SK-N-SH (cell line): ENCODE measurements at regions not wholly inside any gene's neighbourhood (a gene's known extent, or its start where the extent isn't known, plus 50 kb on each side); places are given as distances from the start of the nearest gene placed in this dataset.

Source experiments
- CTCF ChIA-PET: fragments of 300-600, 350-600 bp; formaldehyde crosslinking; extraction: SDS; loops from one replicate; lab custom pipeline; 2021; lab: Yijun Ruan, JAX
- POLR2A ChIA-PET: fragments of 350-600 bp; sonication (Branson Sonifier 250); formaldehyde crosslinking; extraction: SDS; loops from one replicate; lab custom pipeline; 2020; ENCODE audit warnings: antibody characterized with exemption, inconsistent platforms; lab: Yijun Ruan, JAX
- DNase-seq: peaks from one replicate; pipeline ENCODE4 v3.0.0; 2012
- H2AFZ ChIP-seq: fragments of 200-600 bp; sonication (generic); 2 replicates; pipeline ENCODE4 v1.8.1; 2016; ENCODE audit warnings: antibody characterized with exemption, mild to moderate bottlenecking, low read depth
- H3F3A ChIP-seq: fragments of 200-600 bp; sonication (generic); replicated peaks from 2 replicates; pipeline ENCODE3; 2016; ENCODE audit warnings: antibody characterized with exemption, mild to moderate bottlenecking; ENCODE audit not compliant: insufficient read depth
- H3K27ac ChIP-seq, 2 experiments: fragments of 200-500 bp in 1 of 2; fragments of 200-600 bp in 1 of 2; sonication (Bioruptor generic) in 1 of 2; sonication (generic), shearing (Covaris generic) in 1 of 2; 2 replicates each; pipeline versions ENCODE4 v1.5.1 to v1.6.1; 2014 to 2016; ENCODE audit warnings: low read depth in 2 of 2, inconsistent platforms in 1 of 2, low read length in 1 of 2, mild to moderate bottlenecking in 1 of 2, mixed read lengths in 1 of 2
- H3K27me3 ChIP-seq: fragments of 200-600 bp; sonication (generic), shearing (Covaris generic); 2 replicates; pipeline ENCODE4 v1.6.1; 2016; ENCODE audit warnings: mixed run types; ENCODE audit not compliant: insufficient read depth
- H3K36me3 ChIP-seq, 2 experiments: fragments of 200-500 bp in 1 of 2; fragments of 200-600 bp in 1 of 2; sonication (Bioruptor generic) in 1 of 2; sonication (generic) in 1 of 2; replicated peaks in 1 of 2; 2 replicates each; pipeline versions ENCODE3 to v1.5.1; 2014 to 2016; ENCODE audit warnings: low read length in 1 of 2, mild to moderate bottlenecking in 1 of 2; ENCODE audit not compliant: insufficient read depth in 2 of 2, control insufficient read depth in 1 of 2
- H3K4me1 ChIP-seq, 2 experiments: fragments of 200-500 bp in 1 of 2; fragments of 200-600 bp in 1 of 2; sonication (Bioruptor generic) in 1 of 2; sonication (generic), shearing (Covaris generic) in 1 of 2; 2 replicates each; pipeline versions ENCODE4 v1.5.1 to v1.6.1; 2014 to 2016; ENCODE audit warnings: low read depth in 1 of 2, low read length in 1 of 2, mixed run types in 1 of 2; ENCODE audit not compliant: insufficient read depth in 2 of 2, control insufficient read depth in 1 of 2
- H3K4me2 ChIP-seq: fragments of 200-600 bp; sonication (generic), shearing (Covaris generic); 2 replicates; pipeline ENCODE4 v1.6.1; 2017; ENCODE audit warnings: mixed run types
- H3K4me3 ChIP-seq, 2 experiments: fragments of 200-500 bp in 1 of 2; fragments of 200-600 bp in 1 of 2; sonication (Bioruptor generic) in 1 of 2; sonication (generic), shearing (Covaris generic) in 1 of 2; 2 replicates each; pipeline versions ENCODE4 v1.5.1 to v1.8.1; 2014 to 2016; ENCODE audit warnings: low read depth in 2 of 2, inconsistent platforms in 1 of 2, low read length in 1 of 2, mild to moderate bottlenecking in 1 of 2, mixed read lengths in 1 of 2, moderate library complexity in 1 of 2
- H3K79me2 ChIP-seq: fragments of 200-600 bp; sonication (generic); 2 replicates; pipeline ENCODE4 v1.8.1; 2017; ENCODE audit warnings: mild to moderate bottlenecking; ENCODE audit not compliant: insufficient read depth
- H3K9ac ChIP-seq: fragments of 200-600 bp; sonication (generic); 2 replicates; pipeline ENCODE4 v1.6.1; 2017; ENCODE audit warnings: mixed run types
- H3K9me2 ChIP-seq: fragments of 200-600 bp; sonication (generic); 2 replicates; pipeline ENCODE4 v1.6.1; 2017; ENCODE audit warnings: mixed run types
- H3K9me3 ChIP-seq: fragments of 200-600 bp; sonication (generic); 2 replicates; pipeline ENCODE4 v1.6.1; 2017; ENCODE audit warnings: mixed run types, mild to moderate bottlenecking, moderate library complexity
- H4K20me1 ChIP-seq: fragments of 200-600 bp; sonication (generic); 2 replicates; pipeline ENCODE4 v1.6.1; 2017; ENCODE audit warnings: mild to moderate bottlenecking, mixed run types; ENCODE audit not compliant: insufficient read depth
- ELF1 ChIP-seq: IDR thresholded peaks from 2 replicates; pipeline ENCODE4 v1.4.0; 2012
- EP300 ChIP-seq, 2 experiments: IDR thresholded peaks; 2 replicates each; pipeline versions ENCODE4 v1.4.0 to v1.6.1; 2012; ENCODE audit warnings: borderline replicate concordance in 1 of 2, low read depth in 1 of 2, low read length in 1 of 2
- EZH2phosphoT487 ChIP-seq: fragments of 200-600 bp; sonication (generic); IDR thresholded peaks from 2 replicates; pipeline ENCODE4 v1.6.1; 2017; ENCODE audit warnings: low read depth, mixed run types, mild to moderate bottlenecking, antibody characterized with exemption, moderate library complexity, borderline replicate concordance
- FOXM1 ChIP-seq: IDR thresholded peaks from 2 replicates; pipeline ENCODE4 v1.4.0; 2012; ENCODE audit warnings: low read depth, mild to moderate bottlenecking
- JUND ChIP-seq: IDR thresholded peaks from 2 replicates; pipeline ENCODE4 v1.4.0; 2012
- MEF2A ChIP-seq: IDR thresholded peaks from 2 replicates; pipeline ENCODE4 v1.4.0; 2012; ENCODE audit warnings: low read depth, borderline replicate concordance
- NFIC ChIP-seq: IDR thresholded peaks from 2 replicates; pipeline ENCODE4 v1.4.0; 2012; ENCODE audit warnings: borderline replicate concordance
- RAD21 ChIP-seq: IDR thresholded peaks from 2 replicates; pipeline ENCODE4 v1.6.1; 2012; ENCODE audit warnings: mild to moderate bottlenecking, low read length
- RCOR1 ChIP-seq: fragments of 150-350 bp; IDR thresholded peaks from 2 replicates; pipeline ENCODE4 v1.6.1; 2017; ENCODE audit warnings: antibody characterized with exemption, low read length
- RXRA ChIP-seq: IDR thresholded peaks from 2 replicates; pipeline ENCODE4 v1.4.0; 2012; ENCODE audit warnings: low read depth, mild to moderate bottlenecking, borderline replicate concordance
- SMC3 ChIP-seq: IDR thresholded peaks from 2 replicates; pipeline ENCODE4 v1.6.1; 2012; ENCODE audit warnings: low read depth, low read length, improper control_type of control experiment
- TCF12 ChIP-seq: IDR thresholded peaks from 2 replicates; pipeline ENCODE4 v1.4.0; 2012
- TEAD4 ChIP-seq: IDR thresholded peaks from 2 replicates; pipeline ENCODE4 v1.4.0; 2012; ENCODE audit warnings: mild to moderate bottlenecking, borderline replicate concordance; ENCODE audit not compliant: insufficient read depth
- YY1 ChIP-seq: IDR thresholded peaks from 2 replicates; pipeline ENCODE4 v1.4.0; 2012; ENCODE audit warnings: low read depth, mild to moderate bottlenecking
- WGBS: methylation state at CpG from one replicate; pipeline ENCODE4 v1.1.6; 2017; ENCODE audit warnings: low lambda C conversion rate; 5-methylcytosine and 5-hydroxymethylcytosine counted together
- TF ChIP-seq, protein P1 (sequence below): IDR thresholded peaks from 2 replicates; pipeline ENCODE4 v1.4.0; 2012; ENCODE audit warnings: low read depth
- TF ChIP-seq, protein P2 (sequence below): fragments of 150-350 bp; IDR thresholded peaks from 2 replicates; pipeline ENCODE4 v1.6.1; 2017; ENCODE audit warnings: antibody characterized with exemption, low read length, low read depth, borderline replicate concordance
- TF ChIP-seq, protein P3 (sequence below): fragments of 200-600 bp; sonication (generic); IDR thresholded peaks from 2 replicates; pipeline ENCODE4 v1.6.1; 2017; ENCODE audit warnings: antibody characterized with exemption, mild to moderate bottlenecking, moderate library complexity
- TF ChIP-seq, protein P4 (sequence below): IDR thresholded peaks from 2 replicates; pipeline ENCODE4 v1.6.1; 2012; ENCODE audit warnings: mild to moderate bottlenecking, low read depth, low read length, moderate library complexity

DNA sequence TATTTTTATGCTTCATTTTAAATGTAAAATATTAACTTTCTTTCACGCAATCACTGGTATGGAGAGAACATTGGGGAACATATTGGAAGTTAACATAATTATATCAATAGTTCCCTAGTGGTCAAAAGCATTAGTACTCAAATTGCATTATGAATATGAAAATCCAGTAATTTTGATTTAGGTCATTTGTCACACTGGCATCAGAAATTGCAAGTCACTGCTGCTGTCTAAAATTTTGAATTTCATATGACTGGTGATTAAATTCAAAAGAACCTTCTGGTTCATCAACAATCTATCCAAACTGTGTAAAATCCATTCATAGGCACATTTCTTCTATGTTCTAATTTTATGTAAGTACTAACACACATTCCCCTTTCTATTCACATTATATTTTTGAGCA is 2235.7 kb upstream of the PCDH20 start:
- POLR2A ChIA-PET = no interaction called here
- no peaks in the 10 kb centered on the region for H3K79me2 ChIP-seq
- no peaks in the 10 kb centered on the region for H3K27me3 ChIP-seq
- no peaks in the 10 kb centered on the region for H3K4me1 ChIP-seq
- no peaks in the 10 kb centered on the region for H4K20me1 ChIP-seq
- DNase-seq = no peak
- no peak overlapping the region for H2AFZ ChIP-seq
- no peak overlapping the region for H3K9ac ChIP-seq
- H3K4me3 ChIP-seq = no peak overlapping the region
- no peaks in the 10 kb centered on the region for H3F3A ChIP-seq
- H3K27ac ChIP-seq = no peak overlapping the region
- H3K4me2 ChIP-seq = no peak overlapping the region
- WGBS = 95% methylated on average over 1 of the region's 1 CpG
- H3K9me3 ChIP-seq = no peaks in the 10 kb centered on the region
- H3K9me2 ChIP-seq = no peaks in the 10 kb centered on the region
- H3K36me3 ChIP-seq = no peaks in the 10 kb centered on the region
- no peak for TF ChIP-seq YY1
- TF ChIP-seq JUND = no peak
- TF ChIP-seq, protein P1, sequence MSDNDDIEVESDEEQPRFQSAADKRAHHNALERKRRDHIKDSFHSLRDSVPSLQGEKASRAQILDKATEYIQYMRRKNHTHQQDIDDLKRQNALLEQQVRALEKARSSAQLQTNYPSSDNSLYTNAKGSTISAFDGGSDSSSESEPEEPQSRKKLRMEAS = no peak
- TF ChIP-seq RXRA = no peak
- TF ChIP-seq RCOR1 = no peak
- TF ChIP-seq, protein P2, sequence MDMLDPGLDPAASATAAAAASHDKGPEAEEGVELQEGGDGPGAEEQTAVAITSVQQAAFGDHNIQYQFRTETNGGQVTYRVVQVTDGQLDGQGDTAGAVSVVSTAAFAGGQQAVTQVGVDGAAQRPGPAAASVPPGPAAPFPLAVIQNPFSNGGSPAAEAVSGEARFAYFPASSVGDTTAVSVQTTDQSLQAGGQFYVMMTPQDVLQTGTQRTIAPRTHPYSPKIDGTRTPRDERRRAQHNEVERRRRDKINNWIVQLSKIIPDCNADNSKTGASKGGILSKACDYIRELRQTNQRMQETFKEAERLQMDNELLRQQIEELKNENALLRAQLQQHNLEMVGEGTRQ = no peak
- no peak for TF ChIP-seq SMC3
- TF ChIP-seq, protein P3, sequence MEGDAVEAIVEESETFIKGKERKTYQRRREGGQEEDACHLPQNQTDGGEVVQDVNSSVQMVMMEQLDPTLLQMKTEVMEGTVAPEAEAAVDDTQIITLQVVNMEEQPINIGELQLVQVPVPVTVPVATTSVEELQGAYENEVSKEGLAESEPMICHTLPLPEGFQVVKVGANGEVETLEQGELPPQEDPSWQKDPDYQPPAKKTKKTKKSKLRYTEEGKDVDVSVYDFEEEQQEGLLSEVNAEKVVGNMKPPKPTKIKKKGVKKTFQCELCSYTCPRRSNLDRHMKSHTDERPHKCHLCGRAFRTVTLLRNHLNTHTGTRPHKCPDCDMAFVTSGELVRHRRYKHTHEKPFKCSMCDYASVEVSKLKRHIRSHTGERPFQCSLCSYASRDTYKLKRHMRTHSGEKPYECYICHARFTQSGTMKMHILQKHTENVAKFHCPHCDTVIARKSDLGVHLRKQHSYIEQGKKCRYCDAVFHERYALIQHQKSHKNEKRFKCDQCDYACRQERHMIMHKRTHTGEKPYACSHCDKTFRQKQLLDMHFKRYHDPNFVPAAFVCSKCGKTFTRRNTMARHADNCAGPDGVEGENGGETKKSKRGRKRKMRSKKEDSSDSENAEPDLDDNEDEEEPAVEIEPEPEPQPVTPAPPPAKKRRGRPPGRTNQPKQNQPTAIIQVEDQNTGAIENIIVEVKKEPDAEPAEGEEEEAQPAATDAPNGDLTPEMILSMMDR = no peak
- TF ChIP-seq MEF2A = no peak
- TF ChIP-seq NFIC = no peak
- TF ChIP-seq EZH2phosphoT487 = no peak
- CTCF ChIA-PET = no interaction called here

DNA sequence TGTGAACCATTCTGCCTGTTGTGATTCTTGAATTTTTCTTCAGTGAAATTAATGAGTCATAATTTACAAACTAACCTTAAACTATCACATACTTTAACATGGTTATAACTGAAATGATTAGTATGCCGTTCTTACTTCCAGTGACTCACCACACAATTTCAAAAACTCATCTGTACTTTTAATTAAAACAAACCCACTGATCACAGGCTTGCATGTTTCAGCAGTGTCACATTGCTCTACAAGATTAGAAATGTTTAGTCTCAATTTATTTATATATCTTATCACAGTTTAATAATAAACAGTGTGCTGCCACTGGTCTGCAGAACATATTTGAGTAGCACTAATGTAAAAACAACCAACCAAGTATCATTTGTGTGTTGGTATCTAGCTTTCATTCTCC is 2227.9 kb upstream of the PCDH20 start:
- TF ChIP-seq ELF1 (no peak), EZH2phosphoT487 (no peak), NFIC (no peak), YY1 (no peak), RAD21 (no peak), TEAD4 (no peak), FOXM1 (no peak), TCF12 (no peak), EP300 (IDR thresholded peaks at IDR 0.05; ENCODE audit: borderline replicate concordance in 1 of 2, low read depth in 1 of 2, low read length in 1 of 2) (no peak)
- TF ChIP-seq, protein P4, sequence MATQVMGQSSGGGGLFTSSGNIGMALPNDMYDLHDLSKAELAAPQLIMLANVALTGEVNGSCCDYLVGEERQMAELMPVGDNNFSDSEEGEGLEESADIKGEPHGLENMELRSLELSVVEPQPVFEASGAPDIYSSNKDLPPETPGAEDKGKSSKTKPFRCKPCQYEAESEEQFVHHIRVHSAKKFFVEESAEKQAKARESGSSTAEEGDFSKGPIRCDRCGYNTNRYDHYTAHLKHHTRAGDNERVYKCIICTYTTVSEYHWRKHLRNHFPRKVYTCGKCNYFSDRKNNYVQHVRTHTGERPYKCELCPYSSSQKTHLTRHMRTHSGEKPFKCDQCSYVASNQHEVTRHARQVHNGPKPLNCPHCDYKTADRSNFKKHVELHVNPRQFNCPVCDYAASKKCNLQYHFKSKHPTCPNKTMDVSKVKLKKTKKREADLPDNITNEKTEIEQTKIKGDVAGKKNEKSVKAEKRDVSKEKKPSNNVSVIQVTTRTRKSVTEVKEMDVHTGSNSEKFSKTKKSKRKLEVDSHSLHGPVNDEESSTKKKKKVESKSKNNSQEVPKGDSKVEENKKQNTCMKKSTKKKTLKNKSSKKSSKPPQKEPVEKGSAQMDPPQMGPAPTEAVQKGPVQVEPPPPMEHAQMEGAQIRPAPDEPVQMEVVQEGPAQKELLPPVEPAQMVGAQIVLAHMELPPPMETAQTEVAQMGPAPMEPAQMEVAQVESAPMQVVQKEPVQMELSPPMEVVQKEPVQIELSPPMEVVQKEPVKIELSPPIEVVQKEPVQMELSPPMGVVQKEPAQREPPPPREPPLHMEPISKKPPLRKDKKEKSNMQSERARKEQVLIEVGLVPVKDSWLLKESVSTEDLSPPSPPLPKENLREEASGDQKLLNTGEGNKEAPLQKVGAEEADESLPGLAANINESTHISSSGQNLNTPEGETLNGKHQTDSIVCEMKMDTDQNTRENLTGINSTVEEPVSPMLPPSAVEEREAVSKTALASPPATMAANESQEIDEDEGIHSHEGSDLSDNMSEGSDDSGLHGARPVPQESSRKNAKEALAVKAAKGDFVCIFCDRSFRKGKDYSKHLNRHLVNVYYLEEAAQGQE = no peak
- no peaks in the 10 kb centered on the region for H3K27me3 ChIP-seq
- H3F3A ChIP-seq = no peaks in the 10 kb centered on the region
- H3K4me1 ChIP-seq = no peaks in the 10 kb centered on the region
- H3K9me3 ChIP-seq = no peaks in the 10 kb centered on the region
- DNase-seq = no peak
- CTCF ChIA-PET = no interaction called here
- no peak overlapping the region for H3K4me2 ChIP-seq
- H4K20me1 ChIP-seq = no peaks in the 10 kb centered on the region
- no peak overlapping the region for H2AFZ ChIP-seq
- H3K9me2 ChIP-seq = no peaks in the 10 kb centered on the region
- 71% methylated on average over 1 of the region's 1 CpG for WGBS
- H3K27ac ChIP-seq = no peak overlapping the region
- H3K9ac ChIP-seq = no peak overlapping the region
- H3K36me3 ChIP-seq = no peaks in the 10 kb centered on the region
- no peaks in the 10 kb centered on the region for H3K79me2 ChIP-seq
- POLR2A ChIA-PET = no interaction called here
- H3K4me3 ChIP-seq = no peak overlapping the region
